ENCODE measurements at regions not wholly inside any gene's neighbourhood (a gene's known extent, or its start where the extent isn't known, plus 50 kb on each side); places are given as distances from the start of the nearest gene placed in this dataset.
"Not testable (repeated sequence)": the region's sequence is repeated elsewhere in the genome, so short reads cannot be mapped to it uniquely, and the experiment has no call there.

DNA sequence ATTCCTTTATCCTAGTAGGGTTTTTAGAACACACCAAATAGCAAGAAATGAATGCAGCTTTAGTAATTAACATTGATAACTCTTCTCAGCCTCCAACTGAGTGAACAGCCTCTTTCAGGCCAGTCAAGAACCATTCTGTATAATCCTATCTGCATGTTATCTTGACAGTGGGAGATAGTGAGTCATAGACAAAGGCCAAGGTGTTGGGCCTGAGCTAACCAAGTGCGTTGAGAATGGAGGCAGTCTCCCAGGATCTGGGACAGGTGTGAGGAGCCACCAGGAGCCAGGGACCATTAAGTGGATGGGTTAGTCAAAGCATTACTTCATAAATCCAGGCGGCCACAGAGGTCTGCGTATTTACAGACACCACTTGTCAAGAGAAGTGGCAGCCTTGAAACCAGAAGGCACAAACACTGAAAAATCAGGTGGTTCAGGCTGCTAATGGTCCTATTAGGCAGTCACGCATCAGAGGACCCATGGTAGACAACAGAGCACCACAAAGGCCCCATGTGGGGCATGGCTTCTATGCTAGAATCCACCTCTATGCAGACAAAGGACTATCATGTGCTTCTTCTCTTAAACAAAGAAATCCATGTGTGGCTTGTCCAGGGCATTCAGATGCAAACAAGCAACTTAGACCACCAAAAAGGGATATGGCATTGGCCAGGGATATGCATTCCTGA lies 409.7 kb upstream of the PIK3R1 start:
- no peak for DNase-seq

DNA sequence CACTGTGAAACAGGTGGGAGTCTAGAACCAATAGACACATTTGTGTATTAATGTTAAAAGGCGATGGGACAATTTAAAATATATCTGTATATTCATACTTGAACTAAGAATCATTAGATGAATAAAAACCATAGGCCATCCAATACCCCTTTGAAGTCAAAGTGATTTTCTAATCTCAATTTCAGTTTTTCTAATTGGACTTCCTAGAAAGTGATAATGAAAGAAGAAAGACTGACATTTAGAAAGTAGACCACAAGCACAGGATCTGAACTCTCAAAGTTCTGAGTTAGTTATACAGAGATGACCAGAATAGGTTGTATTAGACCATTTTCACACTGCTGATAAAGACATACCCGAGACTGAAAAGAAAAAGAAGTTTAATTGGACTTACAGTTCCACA lies 412.8 kb upstream of the PIK3R1 start:
- no peak for DNase-seq

DNA sequence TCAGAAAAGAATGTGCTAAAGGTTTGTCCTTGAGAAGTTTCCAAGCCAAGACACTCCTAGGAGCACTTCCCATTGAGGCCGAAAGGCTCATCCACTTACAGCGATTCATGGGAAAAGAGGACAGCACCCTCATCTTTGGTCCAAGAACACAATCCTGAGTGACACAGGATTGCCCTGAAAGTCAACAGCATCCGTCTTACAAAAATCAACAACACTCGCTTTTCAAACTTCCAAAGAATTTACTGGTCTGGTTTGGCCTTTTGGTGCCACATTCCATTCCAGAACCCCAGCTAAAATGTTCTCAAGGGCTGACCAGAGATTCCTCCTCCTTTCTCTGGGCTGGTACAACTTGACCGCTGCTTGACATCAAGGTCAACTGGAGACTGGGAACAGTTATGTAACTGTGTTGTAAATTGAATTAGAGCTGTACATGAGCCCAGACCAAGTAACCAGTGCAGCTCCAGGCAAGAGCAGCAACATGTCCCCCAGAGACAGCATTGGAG lies 415.8 kb upstream of the PIK3R1 start:
- no peak for DNase-seq

DNA sequence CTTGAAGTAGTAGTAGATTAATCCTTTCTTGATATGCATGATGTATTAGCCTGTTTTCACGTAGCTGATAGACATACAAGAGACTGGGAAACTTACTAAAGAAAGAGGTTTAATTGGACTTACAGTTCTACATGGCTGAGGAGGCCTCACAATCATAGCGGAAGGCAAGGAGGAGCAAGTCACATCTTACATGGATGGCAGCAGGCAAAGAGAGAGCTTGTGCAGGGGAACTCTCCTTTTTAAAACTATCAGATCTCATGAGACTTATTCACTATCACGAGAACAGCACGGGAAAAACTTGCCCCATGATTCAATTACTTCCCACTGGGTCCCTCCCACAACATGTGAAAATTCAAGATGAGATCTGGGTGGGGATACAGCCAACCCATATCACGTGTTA lies 417.1 kb upstream of the PIK3R1 start:
- DNase-seq: not testable (repeated sequence)

GRCh38 chr5:67795781-67796477 lies 419.6 kb upstream of the PIK3R1 start:
- no peak for DNase-seq

DNA sequence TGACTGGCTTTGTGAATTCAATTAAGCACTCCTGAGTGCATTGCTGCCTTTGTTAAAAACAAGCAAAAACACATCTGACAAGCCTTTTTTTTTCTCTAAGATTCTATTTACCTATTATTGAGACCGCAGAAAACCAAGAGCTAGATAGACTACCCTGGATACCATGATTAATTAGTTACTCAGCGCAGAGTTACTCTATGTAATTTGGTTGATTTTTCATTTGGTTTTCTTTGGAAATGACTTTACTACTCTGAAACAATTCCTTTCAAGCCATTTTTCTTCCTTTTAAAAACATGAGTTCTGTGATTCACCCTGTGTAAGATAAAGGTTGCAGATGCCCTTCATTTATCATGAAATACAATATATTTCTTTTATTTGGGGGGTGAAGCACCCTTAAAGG lies 421.6 kb upstream of the PIK3R1 start:
- no peak for DNase-seq

DNA sequence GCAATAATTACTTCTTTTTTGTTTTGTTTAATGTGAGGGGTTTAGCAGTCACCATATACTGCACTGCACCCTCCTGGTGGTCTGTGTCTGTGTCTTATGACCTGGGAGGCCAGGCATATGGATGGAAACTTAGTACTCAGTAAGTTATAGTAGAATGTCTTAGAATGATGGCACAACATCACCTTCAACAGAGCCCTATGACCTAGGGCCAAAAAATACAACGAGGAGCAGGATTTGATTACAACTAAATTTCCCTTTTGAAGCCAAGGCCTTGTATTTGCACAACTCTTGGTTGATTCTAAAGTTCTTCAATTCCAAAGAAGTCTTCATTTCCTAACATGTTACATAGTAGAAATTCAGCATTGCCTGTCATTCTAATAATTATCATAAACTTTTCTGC lies 422.1 kb upstream of the PIK3R1 start:
- DNase-seq: no peak

DNA sequence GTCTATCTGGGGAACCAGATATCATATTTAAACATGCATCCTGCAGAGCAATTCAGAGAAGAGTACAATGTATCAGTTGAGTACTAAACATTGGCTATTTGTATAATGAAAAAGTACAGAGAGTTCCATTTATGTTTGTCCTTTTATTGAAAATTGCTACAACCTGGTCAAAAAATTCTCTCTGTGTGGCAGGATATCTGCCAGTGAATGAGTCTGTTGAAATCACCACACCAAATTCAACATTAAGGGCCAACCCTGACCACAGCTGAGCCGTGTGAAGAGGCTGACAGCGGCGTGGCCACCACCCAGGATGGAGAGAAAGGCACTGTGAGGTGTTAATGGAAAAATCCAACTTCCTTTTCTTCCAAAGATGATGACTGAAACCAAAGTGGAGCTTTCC lies 422.7 kb upstream of the PIK3R1 start:
- DNase-seq: no peak

GRCh38 chr5:67790390-67790789 lies 425.2 kb upstream of the PIK3R1 start:
- DNase-seq: no peak

DNA sequence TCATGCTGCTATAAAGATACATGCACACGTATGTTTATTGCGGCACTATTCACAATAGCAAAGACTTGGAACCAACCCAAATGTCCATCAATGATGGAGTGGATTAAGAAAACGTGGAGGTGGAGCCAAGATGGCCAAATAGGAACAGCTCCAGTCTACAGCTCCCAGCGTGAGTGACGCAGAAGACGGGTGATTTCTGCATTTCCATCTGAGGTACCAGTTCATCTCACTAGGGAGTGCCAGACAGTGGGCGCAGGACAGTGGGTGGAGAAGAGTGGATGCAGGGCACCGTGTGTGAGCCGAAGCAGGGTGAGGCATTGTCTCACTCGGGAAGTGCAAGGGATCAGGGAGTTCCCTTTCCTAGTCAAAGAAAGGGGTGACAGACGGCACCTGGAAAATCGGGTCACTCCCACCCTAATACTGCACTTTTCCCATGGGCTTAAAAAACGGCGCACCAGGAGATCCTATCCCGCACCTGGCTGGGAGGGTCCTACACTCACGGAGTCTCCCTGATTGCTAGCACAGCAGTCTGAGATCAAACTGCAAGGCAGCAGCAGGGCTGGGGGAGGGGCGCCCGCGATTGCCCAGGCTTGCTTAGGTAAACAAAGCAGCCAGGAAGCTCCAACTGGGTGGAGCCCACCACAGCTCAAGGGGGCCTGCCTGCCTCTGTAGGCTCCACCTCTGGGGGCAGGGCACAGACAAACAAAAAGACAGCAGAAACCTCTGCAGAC lies 435.5 kb upstream of the PIK3R1 start:
- not testable (repeated sequence) for DNase-seq

GRCh38 chr5:67774786-67775185 lies 440.8 kb upstream of the PIK3R1 start:
- no peak for DNase-seq

DNA sequence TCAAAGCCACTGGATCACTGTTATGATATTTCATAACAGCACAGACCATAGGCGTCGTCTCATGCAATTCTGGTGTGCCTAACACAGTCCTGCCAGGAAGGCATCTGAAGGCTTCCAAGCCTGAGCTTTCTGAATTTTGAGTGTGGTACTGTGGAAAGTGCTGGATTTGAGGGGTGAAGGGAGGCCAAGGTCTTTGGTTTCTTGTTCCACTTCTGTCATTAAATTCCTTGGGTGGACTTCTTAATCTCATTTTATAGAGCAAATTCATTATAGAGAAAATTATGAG lies 441.3 kb upstream of the PIK3R1 start:
- DNase-seq: no peak

- no peak for DNase-seq
These were observed 441.9 kb upstream of the PIK3R1 start for GRCh38 chr5:67773411-67774266.

GRCh38 chr5:67771791-67772190 lies 443.8 kb upstream of the PIK3R1 start:
- DNase-seq: no peak

- DNase-seq: no peak
These were observed 444.3 kb upstream of the PIK3R1 start for GRCh38 chr5:67771221-67771620.

DNA sequence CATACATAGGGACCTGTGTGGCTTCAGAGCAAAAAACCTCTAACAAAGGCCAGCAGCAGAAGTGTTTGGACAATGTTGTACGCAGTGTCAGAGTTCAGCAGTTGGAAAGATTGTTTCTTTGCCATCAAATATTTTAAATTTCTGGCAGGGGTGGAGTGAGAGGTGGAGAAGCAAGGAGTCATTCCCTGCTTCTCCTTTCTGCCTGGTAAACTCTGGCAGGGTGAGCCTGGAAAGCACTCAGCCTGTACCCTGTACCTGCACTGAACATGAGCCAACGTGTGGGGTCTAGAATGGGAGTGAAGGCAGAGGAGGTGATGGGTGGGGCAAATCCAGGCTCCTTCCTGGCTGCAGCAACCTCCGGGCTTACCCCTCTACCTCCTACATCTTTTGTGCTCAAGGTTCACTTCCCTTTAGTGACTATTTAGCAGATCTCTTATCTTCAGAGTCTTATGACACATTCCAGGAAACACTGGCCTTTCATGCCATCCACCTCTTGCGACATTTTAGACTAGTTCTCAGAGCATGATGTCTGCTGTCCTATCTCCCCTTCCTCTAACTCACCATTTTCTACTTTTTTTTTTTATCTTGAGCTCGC lies 445.0 kb upstream of the PIK3R1 start:
- DNase-seq: no peak

DNA sequence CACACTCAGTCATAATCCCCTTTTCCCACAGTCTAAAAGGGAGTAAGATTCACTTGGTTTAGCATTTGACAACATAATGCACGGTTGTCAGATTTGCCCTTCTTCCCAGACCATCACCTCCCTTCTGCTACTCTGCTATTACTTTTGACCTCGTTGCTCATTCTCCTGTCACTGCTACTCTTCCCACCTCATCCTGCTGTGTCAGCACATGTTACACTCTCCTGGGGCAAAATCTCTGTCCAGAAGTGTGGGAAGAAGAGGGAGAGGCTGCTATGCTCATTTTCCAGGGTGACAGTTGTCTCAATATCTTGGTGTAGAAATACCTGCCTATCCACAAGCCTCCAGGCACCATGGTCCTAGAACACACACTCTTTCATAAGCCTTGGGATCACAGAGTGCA lies 449.9 kb upstream of the PIK3R1 start:
- DNase-seq: no peak

DNA sequence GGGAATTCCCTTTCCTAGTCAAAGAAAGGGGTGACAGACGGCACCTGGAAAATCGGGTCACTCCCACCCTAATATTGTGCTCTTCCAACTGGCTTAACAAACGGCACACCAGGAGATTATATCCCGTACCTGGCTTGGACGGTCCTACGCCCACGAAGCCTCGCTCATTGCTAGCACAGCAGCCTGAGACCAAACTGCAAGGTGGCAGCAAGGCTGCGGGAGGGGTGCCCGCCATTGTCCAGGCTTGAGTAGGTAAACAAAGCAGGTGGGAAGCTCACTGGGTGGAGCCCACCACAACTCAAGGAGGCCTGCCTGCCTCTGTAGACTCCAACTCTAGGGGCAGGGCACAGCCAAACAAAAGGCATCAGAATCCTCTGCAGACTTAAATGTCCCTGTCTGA lies 457.8 kb upstream of the PIK3R1 start:
- not testable (repeated sequence) for DNase-seq

DNA sequence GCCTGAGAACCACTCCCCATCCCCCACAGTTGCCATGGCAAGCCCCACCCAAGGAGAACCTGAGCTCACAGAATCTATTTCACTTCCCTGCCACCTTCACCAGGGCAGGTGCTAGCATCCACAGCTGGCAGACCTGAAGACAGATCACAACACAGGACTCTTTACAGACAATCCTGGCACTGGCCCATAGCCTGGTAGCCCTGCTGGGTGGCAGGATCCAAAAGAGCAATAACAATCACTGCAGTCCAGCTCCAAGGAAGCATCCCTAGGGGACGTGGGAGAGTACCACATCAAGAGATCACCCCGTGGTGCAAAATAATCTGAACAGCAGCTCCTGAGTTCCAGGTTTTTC lies 463.2 kb upstream of the PIK3R1 start:
- DNase-seq: no peak

GRCh38 chr5:67748165-67748690 lies 467.3 kb upstream of the PIK3R1 start:
- DNase-seq: no peak

DNA sequence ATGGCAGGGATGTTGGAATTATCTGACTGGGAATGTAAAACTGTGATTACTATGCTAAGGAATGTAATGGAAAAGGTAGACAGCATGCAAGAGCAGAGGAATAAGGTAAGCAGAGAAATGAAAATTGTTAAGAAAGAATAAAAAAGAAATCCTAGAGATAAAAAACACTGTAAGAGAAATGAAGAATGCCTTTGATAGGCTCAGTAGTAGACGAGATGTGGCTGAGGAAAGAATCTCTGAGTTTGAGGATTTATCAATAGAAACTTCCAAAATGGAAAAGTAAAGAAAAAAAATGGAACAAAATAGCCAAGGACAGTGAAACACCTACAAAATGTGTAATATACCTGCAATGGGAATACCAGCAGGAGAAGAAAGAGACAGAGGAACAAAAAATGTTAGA lies 468.5 kb upstream of the PIK3R1 start:
- DNase-seq: no peak

DNA sequence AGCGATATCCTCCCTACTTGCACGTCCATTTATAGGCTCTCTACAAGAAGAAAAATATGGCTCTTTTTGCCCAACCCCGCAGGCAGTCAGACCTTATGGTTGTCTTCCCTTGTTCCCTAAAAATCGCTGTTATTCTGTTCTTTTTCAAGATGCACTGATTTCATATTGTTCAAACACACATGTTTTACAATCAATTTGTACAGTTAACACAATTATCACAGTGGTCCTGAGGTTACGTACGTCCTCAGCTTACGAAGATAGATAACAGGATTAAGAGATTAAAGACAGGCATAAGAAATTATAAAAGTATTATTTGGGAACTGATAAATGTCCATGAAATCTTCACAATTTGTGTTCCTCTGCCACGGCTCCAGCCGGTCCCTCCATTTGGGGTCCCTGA lies 468.9 kb upstream of the PIK3R1 start:
- not testable (repeated sequence) for DNase-seq

GRCh38 chr5:67746103-67746502 lies 469.5 kb upstream of the PIK3R1 start:
- no peak for DNase-seq
